Astrocyte (in vitro differentiated cells and primary cell): ENCODE measurements at regions not wholly inside any gene's neighbourhood (a gene's known extent, or its start where the extent isn't known, plus 50 kb on each side); places are given as distances from the start of the nearest gene placed in this dataset.

Experiments
- CTCF ChIP-seq: IDR thresholded peaks from 2 replicates; pipeline ENCODE4 v1.5.1; 2011; ENCODE audit warnings: low read depth, mild to moderate bottlenecking, inconsistent platforms, low read length, moderate library complexity; ENCODE audit not compliant: insufficient read depth
- EZH2 ChIP-seq: IDR thresholded peaks from 2 replicates; pipeline ENCODE4 v1.6.1; 2012; ENCODE audit warnings: mild to moderate bottlenecking, low read length, inconsistent platforms; ENCODE audit not compliant: insufficient read depth

GRCh38 chr16:51938861-51939260, 608.1 kb downstream of the TOX3 start:
- TF ChIP-seq CTCF, result no peak
- no peak for TF ChIP-seq EZH2
